AG04449 (cell line): ENCODE measurements at regions not wholly inside any gene's neighbourhood (a gene's known extent, or its start where the extent isn't known, plus 50 kb on each side); places are given as distances from the start of the nearest gene placed in this dataset.

ENCODE experiments used
- CTCF ChIA-PET: fragments of 350-600 bp; formaldehyde crosslinking; extraction: SDS; loops from one replicate; lab custom pipeline; 2021; ENCODE audit warnings: antibody characterized with exemption; lab: Yijun Ruan, JAX
- POLR2A ChIA-PET: fragments of 400-600, 350-600 bp; formaldehyde crosslinking; extraction: SDS; loops from one replicate; lab custom pipeline; 2020; ENCODE audit warnings: antibody characterized with exemption, inconsistent platforms; lab: Yijun Ruan, JAX
- DNase-seq: peaks from one replicate; pipeline ENCODE4 v3.0.0-alpha.2; 2010; ENCODE audit warnings: low read depth, low spot score
- H3K4me3 ChIP-seq: 2 replicates; pipeline ENCODE4 v1.5.1; 2011; ENCODE audit warnings: low read depth, mild to moderate bottlenecking, control low read depth, low read length
- TF ChIP-seq, protein P1 (sequence below): IDR thresholded peaks from one replicate; pipeline ENCODE4 v1.5.1; 2011; ENCODE audit warnings: mild to moderate bottlenecking, moderate library complexity, low read length, control low read depth, inconsistent platforms; ENCODE audit not compliant: insufficient read depth; ENCODE audit errors: missing control alignments

GRCh38 chr4:160824481-160824880, 1339.3 kb downstream of the FSTL5 start:
- DNase-seq: no peak
- TF ChIP-seq, protein P1, sequence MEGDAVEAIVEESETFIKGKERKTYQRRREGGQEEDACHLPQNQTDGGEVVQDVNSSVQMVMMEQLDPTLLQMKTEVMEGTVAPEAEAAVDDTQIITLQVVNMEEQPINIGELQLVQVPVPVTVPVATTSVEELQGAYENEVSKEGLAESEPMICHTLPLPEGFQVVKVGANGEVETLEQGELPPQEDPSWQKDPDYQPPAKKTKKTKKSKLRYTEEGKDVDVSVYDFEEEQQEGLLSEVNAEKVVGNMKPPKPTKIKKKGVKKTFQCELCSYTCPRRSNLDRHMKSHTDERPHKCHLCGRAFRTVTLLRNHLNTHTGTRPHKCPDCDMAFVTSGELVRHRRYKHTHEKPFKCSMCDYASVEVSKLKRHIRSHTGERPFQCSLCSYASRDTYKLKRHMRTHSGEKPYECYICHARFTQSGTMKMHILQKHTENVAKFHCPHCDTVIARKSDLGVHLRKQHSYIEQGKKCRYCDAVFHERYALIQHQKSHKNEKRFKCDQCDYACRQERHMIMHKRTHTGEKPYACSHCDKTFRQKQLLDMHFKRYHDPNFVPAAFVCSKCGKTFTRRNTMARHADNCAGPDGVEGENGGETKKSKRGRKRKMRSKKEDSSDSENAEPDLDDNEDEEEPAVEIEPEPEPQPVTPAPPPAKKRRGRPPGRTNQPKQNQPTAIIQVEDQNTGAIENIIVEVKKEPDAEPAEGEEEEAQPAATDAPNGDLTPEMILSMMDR: no peak
- POLR2A ChIA-PET: no interaction called here
- no peak overlapping the region for H3K4me3 ChIP-seq
- CTCF ChIA-PET: no interaction called here

GRCh38 chr4:160825644-160826338, 1338.0 kb downstream of the FSTL5 start:
- ChIA-PET CTCF (no interaction called here), POLR2A (no interaction called here)
- no peak overlapping the region for H3K4me3 ChIP-seq
- TF ChIP-seq, protein P1: no peak
- DNase-seq: no peak

GRCh38 chr4:160826339-160826679, 1337.5 kb downstream of the FSTL5 start:
- TF ChIP-seq, protein P1: no peak
- POLR2A ChIA-PET: no interaction called here
- H3K4me3 ChIP-seq: no peak overlapping the region
- CTCF ChIA-PET: no interaction called here
- no peak for DNase-seq

GRCh38 chr4:160831165-160831922, 1332.5 kb downstream of the FSTL5 start:
- TF ChIP-seq, protein P1: no peak
- ChIA-PET CTCF (no interaction called here), POLR2A (no interaction called here)
- DNase-seq: no peak
- H3K4me3 ChIP-seq: no peak overlapping the region

- POLR2A ChIA-PET: no interaction called here
- H3K4me3 ChIP-seq: no peak overlapping the region
- TF ChIP-seq, protein P1: no peak
- no peak for DNase-seq
- CTCF ChIA-PET: no interaction called here
These were observed 1328.0 kb downstream of the FSTL5 start for GRCh38 chr4:160835789-160836188.

GRCh38 chr4:160836431-160836830, 1327.4 kb downstream of the FSTL5 start:
- DNase-seq: no peak
- TF ChIP-seq, protein P1: no peak
- POLR2A ChIA-PET: no interaction called here
- no peak overlapping the region for H3K4me3 ChIP-seq
- CTCF ChIA-PET: no interaction called here
